ENCODE measurements at regions not wholly inside any gene's neighbourhood (a gene's known extent, or its start where the extent isn't known, plus 50 kb on each side); places are given as distances from the start of the nearest gene placed in this dataset.

DNA sequence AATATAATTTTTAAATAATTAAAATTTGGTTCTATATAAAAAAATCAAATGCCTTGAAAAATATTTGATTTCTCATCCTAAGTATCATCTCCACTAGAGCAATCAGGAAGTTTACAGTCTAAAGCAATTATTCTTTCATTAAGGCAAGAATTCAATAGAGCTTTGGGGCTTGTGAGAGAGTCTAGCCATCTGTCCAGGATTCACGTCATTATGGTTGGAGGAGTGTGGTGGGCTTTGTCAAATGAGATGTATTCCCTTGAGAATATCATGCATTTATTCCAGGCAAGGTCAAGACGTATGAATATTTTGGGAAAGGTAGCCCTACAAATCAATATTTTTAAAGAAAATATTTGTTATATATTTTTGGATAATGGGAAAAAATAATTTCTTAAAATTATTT is 132.4 kb downstream of the ELOVL4 start:
- no peak overlapping the region for H3K27ac Mint-ChIP-seq
- TF ChIP-seq JUN (CRISPR knock-in tag; IDR thresholded peaks at IDR 0.05) (no peak), ZNF423 (CRISPR knock-in tag; IDR thresholded peaks at IDR 0.05) (no peak), ZNF121 (CRISPR knock-in tag; IDR thresholded peaks at IDR 0.05) (no peak), SOX15 (CRISPR knock-in tag; IDR thresholded peaks at IDR 0.05) (no peak), ZNF232 (CRISPR knock-in tag; IDR thresholded peaks at IDR 0.05) (no peak), RELA (CRISPR knock-in tag; IDR thresholded peaks at IDR 0.05; ENCODE audit: borderline replicate concordance) (no peak), ESRRA (CRISPR knock-in tag; IDR thresholded peaks at IDR 0.05; ENCODE audit: borderline replicate concordance) (no peak), MYBL2 (CRISPR knock-in tag; IDR thresholded peaks at IDR 0.05) (no peak), ATF1 (CRISPR knock-in tag; IDR thresholded peaks at IDR 0.05) (no peak), OVOL2 (CRISPR knock-in tag; IDR thresholded peaks at IDR 0.05; ENCODE audit: borderline replicate concordance) (no peak), RORB (CRISPR knock-in tag; IDR thresholded peaks at IDR 0.05) (no peak), NR2C2 (CRISPR knock-in tag; IDR thresholded peaks at IDR 0.05) (no peak)
- TF ChIP-seq, protein P1, sequence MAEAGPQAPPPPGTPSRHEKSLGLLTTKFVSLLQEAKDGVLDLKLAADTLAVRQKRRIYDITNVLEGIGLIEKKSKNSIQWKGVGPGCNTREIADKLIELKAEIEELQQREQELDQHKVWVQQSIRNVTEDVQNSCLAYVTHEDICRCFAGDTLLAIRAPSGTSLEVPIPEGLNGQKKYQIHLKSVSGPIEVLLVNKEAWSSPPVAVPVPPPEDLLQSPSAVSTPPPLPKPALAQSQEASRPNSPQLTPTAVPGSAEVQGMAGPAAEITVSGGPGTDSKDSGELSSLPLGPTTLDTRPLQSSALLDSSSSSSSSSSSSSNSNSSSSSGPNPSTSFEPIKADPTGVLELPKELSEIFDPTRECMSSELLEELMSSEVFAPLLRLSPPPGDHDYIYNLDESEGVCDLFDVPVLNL (CRISPR knock-in tag; IDR thresholded peaks at IDR 0.05; ENCODE audit: borderline replicate concordance, low read depth) = no peak
- TF ChIP-seq, protein P2, sequence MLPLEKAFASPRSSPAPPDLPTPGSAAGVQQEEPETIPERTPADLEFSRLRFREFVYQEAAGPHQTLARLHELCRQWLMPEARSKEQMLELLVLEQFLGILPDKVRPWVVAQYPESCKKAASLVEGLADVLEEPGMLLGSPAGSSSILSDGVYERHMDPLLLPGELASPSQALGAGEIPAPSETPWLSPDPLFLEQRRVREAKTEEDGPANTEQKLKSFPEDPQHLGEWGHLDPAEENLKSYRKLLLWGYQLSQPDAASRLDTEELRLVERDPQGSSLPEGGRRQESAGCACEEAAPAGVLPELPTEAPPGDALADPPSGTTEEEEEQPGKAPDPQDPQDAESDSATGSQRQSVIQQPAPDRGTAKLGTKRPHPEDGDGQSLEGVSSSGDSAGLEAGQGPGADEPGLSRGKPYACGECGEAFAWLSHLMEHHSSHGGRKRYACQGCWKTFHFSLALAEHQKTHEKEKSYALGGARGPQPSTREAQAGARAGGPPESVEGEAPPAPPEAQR (CRISPR knock-in tag; IDR thresholded peaks at IDR 0.05) = no peak
- TF ChIP-seq, protein P3, sequence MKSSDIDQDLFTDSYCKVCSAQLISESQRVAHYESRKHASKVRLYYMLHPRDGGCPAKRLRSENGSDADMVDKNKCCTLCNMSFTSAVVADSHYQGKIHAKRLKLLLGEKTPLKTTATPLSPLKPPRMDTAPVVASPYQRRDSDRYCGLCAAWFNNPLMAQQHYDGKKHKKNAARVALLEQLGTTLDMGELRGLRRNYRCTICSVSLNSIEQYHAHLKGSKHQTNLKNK (CRISPR knock-in tag; IDR thresholded peaks at IDR 0.05) = no peak
- TF ChIP-seq, protein P4, sequence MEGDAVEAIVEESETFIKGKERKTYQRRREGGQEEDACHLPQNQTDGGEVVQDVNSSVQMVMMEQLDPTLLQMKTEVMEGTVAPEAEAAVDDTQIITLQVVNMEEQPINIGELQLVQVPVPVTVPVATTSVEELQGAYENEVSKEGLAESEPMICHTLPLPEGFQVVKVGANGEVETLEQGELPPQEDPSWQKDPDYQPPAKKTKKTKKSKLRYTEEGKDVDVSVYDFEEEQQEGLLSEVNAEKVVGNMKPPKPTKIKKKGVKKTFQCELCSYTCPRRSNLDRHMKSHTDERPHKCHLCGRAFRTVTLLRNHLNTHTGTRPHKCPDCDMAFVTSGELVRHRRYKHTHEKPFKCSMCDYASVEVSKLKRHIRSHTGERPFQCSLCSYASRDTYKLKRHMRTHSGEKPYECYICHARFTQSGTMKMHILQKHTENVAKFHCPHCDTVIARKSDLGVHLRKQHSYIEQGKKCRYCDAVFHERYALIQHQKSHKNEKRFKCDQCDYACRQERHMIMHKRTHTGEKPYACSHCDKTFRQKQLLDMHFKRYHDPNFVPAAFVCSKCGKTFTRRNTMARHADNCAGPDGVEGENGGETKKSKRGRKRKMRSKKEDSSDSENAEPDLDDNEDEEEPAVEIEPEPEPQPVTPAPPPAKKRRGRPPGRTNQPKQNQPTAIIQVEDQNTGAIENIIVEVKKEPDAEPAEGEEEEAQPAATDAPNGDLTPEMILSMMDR (IDR thresholded peaks at IDR 0.05) = no peak
- TF ChIP-seq, protein P5, sequence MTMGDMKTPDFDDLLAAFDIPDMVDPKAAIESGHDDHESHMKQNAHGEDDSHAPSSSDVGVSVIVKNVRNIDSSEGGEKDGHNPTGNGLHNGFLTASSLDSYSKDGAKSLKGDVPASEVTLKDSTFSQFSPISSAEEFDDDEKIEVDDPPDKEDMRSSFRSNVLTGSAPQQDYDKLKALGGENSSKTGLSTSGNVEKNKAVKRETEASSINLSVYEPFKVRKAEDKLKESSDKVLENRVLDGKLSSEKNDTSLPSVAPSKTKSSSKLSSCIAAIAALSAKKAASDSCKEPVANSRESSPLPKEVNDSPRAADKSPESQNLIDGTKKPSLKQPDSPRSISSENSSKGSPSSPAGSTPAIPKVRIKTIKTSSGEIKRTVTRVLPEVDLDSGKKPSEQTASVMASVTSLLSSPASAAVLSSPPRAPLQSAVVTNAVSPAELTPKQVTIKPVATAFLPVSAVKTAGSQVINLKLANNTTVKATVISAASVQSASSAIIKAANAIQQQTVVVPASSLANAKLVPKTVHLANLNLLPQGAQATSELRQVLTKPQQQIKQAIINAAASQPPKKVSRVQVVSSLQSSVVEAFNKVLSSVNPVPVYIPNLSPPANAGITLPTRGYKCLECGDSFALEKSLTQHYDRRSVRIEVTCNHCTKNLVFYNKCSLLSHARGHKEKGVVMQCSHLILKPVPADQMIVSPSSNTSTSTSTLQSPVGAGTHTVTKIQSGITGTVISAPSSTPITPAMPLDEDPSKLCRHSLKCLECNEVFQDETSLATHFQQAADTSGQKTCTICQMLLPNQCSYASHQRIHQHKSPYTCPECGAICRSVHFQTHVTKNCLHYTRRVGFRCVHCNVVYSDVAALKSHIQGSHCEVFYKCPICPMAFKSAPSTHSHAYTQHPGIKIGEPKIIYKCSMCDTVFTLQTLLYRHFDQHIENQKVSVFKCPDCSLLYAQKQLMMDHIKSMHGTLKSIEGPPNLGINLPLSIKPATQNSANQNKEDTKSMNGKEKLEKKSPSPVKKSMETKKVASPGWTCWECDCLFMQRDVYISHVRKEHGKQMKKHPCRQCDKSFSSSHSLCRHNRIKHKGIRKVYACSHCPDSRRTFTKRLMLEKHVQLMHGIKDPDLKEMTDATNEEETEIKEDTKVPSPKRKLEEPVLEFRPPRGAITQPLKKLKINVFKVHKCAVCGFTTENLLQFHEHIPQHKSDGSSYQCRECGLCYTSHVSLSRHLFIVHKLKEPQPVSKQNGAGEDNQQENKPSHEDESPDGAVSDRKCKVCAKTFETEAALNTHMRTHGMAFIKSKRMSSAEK (CRISPR knock-in tag; IDR thresholded peaks at IDR 0.05; ENCODE audit: borderline replicate concordance) = no peak
- TF ChIP-seq, protein P6, sequence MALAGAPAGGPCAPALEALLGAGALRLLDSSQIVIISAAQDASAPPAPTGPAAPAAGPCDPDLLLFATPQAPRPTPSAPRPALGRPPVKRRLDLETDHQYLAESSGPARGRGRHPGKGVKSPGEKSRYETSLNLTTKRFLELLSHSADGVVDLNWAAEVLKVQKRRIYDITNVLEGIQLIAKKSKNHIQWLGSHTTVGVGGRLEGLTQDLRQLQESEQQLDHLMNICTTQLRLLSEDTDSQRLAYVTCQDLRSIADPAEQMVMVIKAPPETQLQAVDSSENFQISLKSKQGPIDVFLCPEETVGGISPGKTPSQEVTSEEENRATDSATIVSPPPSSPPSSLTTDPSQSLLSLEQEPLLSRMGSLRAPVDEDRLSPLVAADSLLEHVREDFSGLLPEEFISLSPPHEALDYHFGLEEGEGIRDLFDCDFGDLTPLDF (CRISPR knock-in tag; IDR thresholded peaks at IDR 0.05) = no peak
- TF ChIP-seq, protein P7, sequence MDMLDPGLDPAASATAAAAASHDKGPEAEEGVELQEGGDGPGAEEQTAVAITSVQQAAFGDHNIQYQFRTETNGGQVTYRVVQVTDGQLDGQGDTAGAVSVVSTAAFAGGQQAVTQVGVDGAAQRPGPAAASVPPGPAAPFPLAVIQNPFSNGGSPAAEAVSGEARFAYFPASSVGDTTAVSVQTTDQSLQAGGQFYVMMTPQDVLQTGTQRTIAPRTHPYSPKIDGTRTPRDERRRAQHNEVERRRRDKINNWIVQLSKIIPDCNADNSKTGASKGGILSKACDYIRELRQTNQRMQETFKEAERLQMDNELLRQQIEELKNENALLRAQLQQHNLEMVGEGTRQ (CRISPR knock-in tag; IDR thresholded peaks at IDR 0.05) = no peak
- TF ChIP-seq, protein P8, sequence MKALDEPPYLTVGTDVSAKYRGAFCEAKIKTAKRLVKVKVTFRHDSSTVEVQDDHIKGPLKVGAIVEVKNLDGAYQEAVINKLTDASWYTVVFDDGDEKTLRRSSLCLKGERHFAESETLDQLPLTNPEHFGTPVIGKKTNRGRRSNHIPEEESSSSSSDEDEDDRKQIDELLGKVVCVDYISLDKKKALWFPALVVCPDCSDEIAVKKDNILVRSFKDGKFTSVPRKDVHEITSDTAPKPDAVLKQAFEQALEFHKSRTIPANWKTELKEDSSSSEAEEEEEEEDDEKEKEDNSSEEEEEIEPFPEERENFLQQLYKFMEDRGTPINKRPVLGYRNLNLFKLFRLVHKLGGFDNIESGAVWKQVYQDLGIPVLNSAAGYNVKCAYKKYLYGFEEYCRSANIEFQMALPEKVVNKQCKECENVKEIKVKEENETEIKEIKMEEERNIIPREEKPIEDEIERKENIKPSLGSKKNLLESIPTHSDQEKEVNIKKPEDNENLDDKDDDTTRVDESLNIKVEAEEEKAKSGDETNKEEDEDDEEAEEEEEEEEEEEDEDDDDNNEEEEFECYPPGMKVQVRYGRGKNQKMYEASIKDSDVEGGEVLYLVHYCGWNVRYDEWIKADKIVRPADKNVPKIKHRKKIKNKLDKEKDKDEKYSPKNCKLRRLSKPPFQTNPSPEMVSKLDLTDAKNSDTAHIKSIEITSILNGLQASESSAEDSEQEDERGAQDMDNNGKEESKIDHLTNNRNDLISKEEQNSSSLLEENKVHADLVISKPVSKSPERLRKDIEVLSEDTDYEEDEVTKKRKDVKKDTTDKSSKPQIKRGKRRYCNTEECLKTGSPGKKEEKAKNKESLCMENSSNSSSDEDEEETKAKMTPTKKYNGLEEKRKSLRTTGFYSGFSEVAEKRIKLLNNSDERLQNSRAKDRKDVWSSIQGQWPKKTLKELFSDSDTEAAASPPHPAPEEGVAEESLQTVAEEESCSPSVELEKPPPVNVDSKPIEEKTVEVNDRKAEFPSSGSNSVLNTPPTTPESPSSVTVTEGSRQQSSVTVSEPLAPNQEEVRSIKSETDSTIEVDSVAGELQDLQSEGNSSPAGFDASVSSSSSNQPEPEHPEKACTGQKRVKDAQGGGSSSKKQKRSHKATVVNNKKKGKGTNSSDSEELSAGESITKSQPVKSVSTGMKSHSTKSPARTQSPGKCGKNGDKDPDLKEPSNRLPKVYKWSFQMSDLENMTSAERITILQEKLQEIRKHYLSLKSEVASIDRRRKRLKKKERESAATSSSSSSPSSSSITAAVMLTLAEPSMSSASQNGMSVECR (CRISPR knock-in tag; IDR thresholded peaks at IDR 0.05; ENCODE audit: borderline replicate concordance) = no peak
- H3K36me3 Mint-ChIP-seq = no peaks in the 10 kb centered on the region
- DNase-seq (ENCODE audit: low spot score) (no peak), ATAC-seq (no peak)
- ChIA-PET POLR2A (no interaction called here), CTCF (no interaction called here)
- H3K4me1 Mint-ChIP-seq = peaks cover 22% of the 10 kb centered on the region
- H3K4me3 Mint-ChIP-seq = no peak overlapping the region
- H3K9me3 Mint-ChIP-seq = peaks cover 8% of the 10 kb centered on the region
- no peaks in the 10 kb centered on the region for H3K27me3 Mint-ChIP-seq (ENCODE audit: low read depth)
